OCI-LY3 (cell line): ENCODE measurements at regions not wholly inside any gene's neighbourhood (a gene's known extent, or its start where the extent isn't known, plus 50 kb on each side); places are given as distances from the start of the nearest gene placed in this dataset.

Source experiments
- CTCF ChIP-seq: fragments of 200-600, 300-600 bp; sonication (generic); IDR thresholded peaks from 2 replicates; pipeline ENCODE4 v1.5.1; 2014; ENCODE audit warnings: antibody characterized with exemption, low read length, low read depth
- EZH2phosphoT487 ChIP-seq: fragments of 200-600 bp; shearing (Covaris generic); IDR thresholded peaks from 2 replicates; pipeline ENCODE4 v1.6.1; 2018; ENCODE audit warnings: antibody characterized with exemption, mixed run types, low read depth

- TF ChIP-seq CTCF: no peak
- no peak for TF ChIP-seq EZH2phosphoT487
These were observed 1140.7 kb upstream of the LRRN3 start for GRCh38 chr7:109950256-109950655.
